DMS53 treated with DMSO at 0.1 percent for 48 hours (cell line): ENCODE measurements at regions not wholly inside any gene's neighbourhood (a gene's known extent, or its start where the extent isn't known, plus 50 kb on each side); places are given as distances from the start of the nearest gene placed in this dataset.
"Not testable (repeated sequence)": the region's sequence is repeated elsewhere in the genome, so short reads cannot be mapped to it uniquely, and the experiment has no call there.

Experiments used
- DNase-seq: peaks from one replicate; lab custom pipeline; 2025; ENCODE audit not compliant: unreplicated experiment; lab: John Stamatoyannopoulos, UW

- no peak for DNase-seq
Observed at GRCh38 chr9:7481570-7481969, 318.0 kb downstream of the DMAC1 start.

GRCh38 chr9:7479300-7479699 lies 320.3 kb downstream of the DMAC1 start:
- no peak for DNase-seq

GRCh38 chr9:7478646-7479045 lies 320.9 kb downstream of the DMAC1 start:
- no peak for DNase-seq

GRCh38 chr9:7467186-7467585 lies 332.4 kb downstream of the DMAC1 start:
- DNase-seq = no peak

DNA sequence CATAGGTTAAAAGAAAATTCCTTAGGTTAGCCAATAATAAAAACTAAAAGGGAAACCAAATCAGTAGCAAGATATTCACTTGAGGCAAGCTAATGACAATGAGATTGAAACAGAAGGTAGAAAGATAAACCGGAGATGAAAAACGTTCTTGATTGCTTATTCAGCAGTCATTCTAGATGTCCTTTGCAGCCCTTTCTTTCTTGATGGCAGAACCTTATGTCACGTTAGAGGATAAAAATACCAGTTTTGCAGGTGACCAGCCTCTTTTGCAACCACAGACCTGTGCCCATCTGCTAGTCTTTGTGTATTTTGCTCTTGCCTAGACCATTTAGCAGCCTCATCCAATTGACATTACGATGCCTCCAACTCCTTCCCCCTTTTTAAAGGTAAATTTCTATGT lies 337.8 kb downstream of the DMAC1 start:
- no peak for DNase-seq

GRCh38 chr9:7456793-7457530 lies 342.6 kb downstream of the DMAC1 start:
- DNase-seq = no peak

DNA sequence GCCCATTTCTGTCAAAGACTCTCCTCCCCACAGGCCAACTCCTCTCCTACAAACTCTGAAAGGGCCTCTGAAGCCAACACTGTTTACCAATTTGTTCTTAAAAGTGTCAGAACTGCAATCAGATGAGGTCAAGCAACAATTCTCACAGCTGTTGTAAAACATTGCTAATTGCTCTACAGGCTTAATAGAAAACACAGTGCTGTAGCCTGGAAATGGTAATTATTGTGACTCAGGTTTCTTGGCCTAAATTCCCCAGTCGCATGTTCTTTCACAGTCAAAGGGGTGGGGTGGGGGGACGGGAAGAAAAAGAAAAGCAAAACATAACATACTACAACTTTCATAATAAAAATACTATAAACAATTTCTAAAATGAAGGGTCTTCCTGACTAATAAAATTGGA lies 343.2 kb downstream of the DMAC1 start:
- no peak for DNase-seq

DNA sequence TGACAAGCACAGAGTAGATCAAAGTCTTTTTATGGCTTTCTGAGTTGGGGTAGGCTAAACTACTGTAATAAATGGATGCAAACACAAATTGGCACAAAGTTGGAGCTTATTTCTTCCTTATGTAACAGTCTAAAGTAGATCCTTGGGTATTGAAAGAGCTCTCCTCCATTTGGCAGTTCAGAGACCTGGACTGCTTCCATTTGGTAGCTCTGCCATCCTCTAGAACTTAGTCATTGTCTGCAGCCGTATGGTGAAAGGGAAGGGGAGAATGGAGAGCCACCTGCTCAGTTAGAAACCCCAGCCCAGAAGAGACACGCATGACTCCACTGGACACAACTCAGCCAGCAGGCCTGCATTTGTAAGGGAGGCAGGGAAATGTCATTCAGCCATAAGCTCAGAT lies 345.0 kb downstream of the DMAC1 start:
- DNase-seq = no peak

- no peak for DNase-seq
Observed at GRCh38 chr9:7452378-7452777, 347.2 kb downstream of the DMAC1 start.

DNA sequence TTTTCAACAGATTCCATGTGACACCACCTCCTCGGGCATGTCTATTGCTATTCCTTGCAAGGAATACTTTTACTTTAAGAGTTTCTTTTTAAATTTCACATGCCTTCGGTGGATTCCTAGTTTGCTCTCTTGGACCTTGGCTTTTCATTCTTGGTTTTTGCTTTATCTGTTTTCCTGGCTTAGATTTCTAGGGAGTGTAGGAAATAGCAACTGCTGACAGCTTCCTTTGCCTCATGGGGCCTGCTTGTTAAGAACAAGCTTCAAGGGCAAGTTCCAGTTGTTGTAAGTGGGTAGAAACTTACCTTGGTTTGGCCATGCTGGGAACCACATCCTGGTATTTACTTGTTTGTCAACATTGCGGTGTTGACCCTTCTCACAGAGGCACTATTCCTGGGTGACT lies 348.5 kb downstream of the DMAC1 start:
- no peak for DNase-seq

DNA sequence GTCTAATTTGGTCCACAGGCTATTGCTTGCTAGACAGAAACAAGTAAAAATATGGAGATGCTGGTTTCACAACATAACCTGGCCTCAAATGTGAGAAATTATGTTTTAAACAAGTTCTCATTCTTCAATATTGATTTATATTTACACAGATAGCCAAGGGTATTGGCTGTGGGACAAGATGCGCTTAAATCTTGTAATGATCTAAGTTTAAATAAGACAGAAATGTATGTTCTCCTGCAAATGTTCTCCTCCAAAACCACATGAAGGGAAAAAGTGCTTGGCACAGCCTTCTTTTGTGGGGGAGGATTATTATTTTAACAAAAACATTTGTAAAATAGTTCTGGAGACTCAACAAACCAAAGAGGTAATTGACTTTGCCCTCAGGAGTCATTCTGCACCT lies 356.0 kb downstream of the DMAC1 start:
- DNase-seq = no peak

DNA sequence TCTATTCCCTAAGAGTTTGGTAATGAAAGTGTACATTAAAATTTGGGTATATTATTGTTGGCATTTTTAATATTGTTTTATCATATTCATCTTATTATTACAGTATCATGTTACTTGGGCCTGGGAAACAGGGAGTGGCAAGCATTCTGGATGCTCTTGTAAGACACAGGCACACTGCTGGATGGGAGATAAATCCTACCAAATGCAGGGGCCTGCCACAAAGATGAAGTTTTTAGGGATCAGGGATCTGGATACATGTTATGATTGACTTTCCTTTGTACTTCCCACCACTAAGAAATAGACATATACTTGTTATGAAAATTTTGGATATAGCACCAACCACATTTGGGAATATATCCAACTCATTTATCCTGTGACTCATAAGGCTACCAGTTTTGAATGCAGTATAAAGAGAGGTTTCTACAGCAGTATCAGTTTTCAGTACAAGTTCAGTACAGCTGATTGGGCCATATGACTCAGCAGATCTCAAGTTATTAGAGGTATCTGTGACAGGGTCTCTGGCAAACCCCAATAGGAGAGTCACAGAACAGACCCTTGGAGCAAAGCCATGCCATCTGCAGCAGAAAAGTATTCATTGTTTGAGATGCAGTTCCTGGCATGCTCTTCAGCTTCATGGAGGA lies 360.1 kb downstream of the DMAC1 start:
- no peak for DNase-seq

DNA sequence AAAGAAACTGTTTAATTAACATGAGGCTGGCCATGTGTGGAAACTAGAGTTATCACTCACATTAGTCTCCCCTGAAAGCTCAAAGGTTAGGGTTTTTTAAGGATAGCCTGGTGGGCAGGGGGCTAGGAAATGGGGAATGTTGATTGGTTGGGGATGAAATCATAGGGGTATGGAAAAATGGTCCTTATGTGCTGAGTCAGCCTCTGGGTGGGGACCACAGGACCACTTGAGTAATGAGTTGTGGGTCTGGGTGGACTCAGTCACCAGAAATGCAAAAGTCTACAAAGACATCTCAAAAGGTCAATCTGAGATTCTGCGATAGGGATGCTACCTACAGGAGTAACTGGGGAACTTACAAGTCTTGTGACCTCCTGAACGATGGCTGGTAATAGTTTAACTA lies 362.8 kb downstream of the DMAC1 start:
- DNase-seq = no peak

- no peak for DNase-seq
Observed at GRCh38 chr9:7433508-7434292, 365.9 kb downstream of the DMAC1 start.

GRCh38 chr9:7432989-7433388 lies 366.6 kb downstream of the DMAC1 start:
- no peak for DNase-seq

DNA sequence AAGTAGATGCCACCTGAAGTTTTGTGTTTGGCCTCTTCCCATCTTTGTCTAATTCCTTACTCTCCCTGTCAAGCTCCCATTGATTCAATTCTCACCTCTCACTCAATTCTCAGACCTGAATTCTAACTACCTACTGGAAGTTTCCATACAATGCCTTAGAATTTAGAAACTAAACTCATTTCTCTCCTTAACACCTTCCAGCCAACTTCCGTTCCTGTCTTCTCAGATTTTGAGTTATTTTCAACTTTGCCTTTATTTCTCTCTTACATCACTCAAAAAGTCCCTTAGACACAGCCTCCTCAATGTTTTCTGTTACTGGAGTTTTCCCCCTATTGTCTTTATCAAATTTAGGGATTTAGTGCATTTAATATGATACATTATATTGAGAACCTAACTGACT lies 382.2 kb downstream of the DMAC1 start:
- not testable (repeated sequence) for DNase-seq

DNA sequence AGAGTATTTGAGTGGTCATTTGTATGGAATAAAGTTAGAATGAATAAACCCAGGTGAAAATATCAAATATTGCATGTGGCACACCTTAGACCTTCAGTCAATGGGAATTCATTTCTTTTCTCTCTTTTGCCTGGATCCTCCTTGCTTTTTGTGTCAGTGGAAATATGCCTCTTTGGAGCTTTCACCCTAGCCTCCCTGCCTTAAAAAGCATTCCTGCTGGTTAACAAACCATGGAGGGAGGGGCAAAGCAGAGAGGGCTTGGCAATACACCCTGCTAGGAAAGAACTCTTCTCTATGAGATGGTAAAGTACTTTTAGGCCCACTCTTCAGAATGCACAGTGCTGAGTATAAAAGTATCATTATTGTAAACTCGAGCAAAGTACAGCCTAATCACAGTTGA lies 383.7 kb downstream of the DMAC1 start:
- no peak for DNase-seq

GRCh38 chr9:7408845-7409244 lies 390.7 kb downstream of the DMAC1 start:
- DNase-seq = no peak

- DNase-seq = no peak
Observed at GRCh38 chr9:7407246-7407645, 392.3 kb downstream of the DMAC1 start.

DNA sequence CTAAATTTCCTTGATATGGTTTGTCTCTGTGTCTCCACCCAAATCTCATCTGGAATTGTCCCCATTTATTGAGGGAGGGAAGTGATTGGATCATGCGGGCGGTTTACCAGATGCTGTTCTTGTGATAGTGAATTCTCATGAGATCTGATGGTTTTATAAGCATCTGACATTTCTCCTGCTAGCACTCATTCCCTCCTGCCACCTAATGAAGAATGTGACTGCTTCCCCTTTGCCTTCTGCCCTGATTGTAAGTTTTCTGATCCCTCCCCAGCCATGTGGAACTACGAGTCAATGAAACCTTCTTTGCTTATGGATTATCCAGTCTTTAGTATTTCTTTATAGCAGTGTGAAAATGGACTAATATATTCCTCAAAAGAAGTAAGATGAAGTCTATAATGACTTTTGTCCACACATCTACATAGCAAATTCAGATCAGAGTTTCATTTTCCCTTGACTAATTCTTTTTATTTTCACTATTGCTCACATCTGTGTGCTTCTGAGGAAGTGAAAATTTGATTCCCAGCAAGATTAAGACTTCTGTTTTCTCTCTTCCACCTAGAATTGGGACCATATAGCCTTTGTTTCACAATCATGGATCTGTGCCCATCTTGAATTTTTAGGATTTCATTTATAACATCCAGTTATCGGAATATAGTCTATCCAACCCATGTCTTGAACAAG lies 393.5 kb downstream of the DMAC1 start:
- DNase-seq = no peak

GRCh38 chr9:7403839-7404487 lies 395.6 kb downstream of the DMAC1 start:
- DNase-seq = no peak
